Esophagus muscularis mucosa (tissue), 4 donors: ENCODE measurements at regions not wholly inside any gene's neighbourhood (a gene's known extent, or its start where the extent isn't known, plus 50 kb on each side); places are given as distances from the start of the nearest gene placed in this dataset.

Experiments used
- DNase-seq: peaks from one replicate; pipeline ENCODE4 v3.0.0-alpha.2; 2017; ENCODE audit errors: extremely low spot score
- H3K27ac ChIP-seq, 4 donors: fragments of 200-600 bp; sonication (generic); replicated peaks in 1 of 4; 1 replicate in 3 of 4; 2 replicates in 1 of 4; pipeline ENCODE4 v1.5.1; 2016 to 2019; ENCODE audit warnings: mild to moderate bottlenecking in 1 of 4
- H3K27me3 ChIP-seq, 4 donors: fragments of 200-600 bp; sonication (generic); one replicate each; pipeline versions ENCODE4 v1.5.1 to v1.6.0; 2016 to 2019
- H3K36me3 ChIP-seq, 4 donors: fragments of 200-600 bp; sonication (generic); one replicate each; pipeline ENCODE4 v1.5.1; 2016 to 2019
- H3K4me1 ChIP-seq, 4 donors: fragments of 200-600 bp; sonication (generic); one replicate each; pipeline ENCODE4 v1.5.1; 2016 to 2019
- H3K4me3 ChIP-seq, 4 donors: fragments of 200-600 bp; sonication (generic); 1 replicate in 2 of 4; 2 replicates in 2 of 4; pipeline ENCODE4 v1.5.1; 2016 to 2019; ENCODE audit warnings: mild to moderate bottlenecking in 4 of 4, moderate library complexity in 1 of 4
- H3K9me3 ChIP-seq, 4 donors: fragments of 200-600 bp; sonication (generic); 1 replicate in 3 of 4; 2 replicates in 1 of 4; pipeline ENCODE4 v1.5.1; 2016 to 2019
- EP300 ChIP-seq: sonication (generic); formaldehyde crosslinking; IDR thresholded peaks from one replicate; pipeline ENCODE4 v1.6.1; 2017; ENCODE audit warnings: antibody characterized with exemption
- POLR2A ChIP-seq: fragments of 450-650 bp; IDR thresholded peaks from one replicate; pipeline ENCODE4 v1.6.1; 2017; ENCODE audit warnings: antibody characterized with exemption, moderate library complexity, mild to moderate bottlenecking, low read depth
- POLR2AphosphoS5 ChIP-seq, 2 donors: sonication (generic); formaldehyde crosslinking; IDR thresholded peaks; one replicate each; pipeline ENCODE4 v1.6.1; 2017; ENCODE audit warnings: antibody characterized with exemption in 2 of 2
- WGBS: methylation state at CpG from one replicate; pipeline ENCODE4 v1.1.5; 2018; 5-methylcytosine and 5-hydroxymethylcytosine counted together
- intact Hi-C: fragments of 100-400 bp; cut with DNase I; formaldehyde crosslinking; loops from one replicate; pipeline ENCODE4 v1.15.1; 2023
- TF ChIP-seq, protein P1 (sequence below), 3 experiments: fragments of 200-600 bp in 2 of 3; fragments of 450-650 bp in 1 of 3; sonication (generic) in 2 of 3; IDR thresholded peaks; one replicate each; pipeline ENCODE4 v1.5.1; 2017 to 2019; ENCODE audit warnings: antibody characterized with exemption in 3 of 3, mild to moderate bottlenecking in 2 of 3, moderate library complexity in 1 of 3

DNA sequence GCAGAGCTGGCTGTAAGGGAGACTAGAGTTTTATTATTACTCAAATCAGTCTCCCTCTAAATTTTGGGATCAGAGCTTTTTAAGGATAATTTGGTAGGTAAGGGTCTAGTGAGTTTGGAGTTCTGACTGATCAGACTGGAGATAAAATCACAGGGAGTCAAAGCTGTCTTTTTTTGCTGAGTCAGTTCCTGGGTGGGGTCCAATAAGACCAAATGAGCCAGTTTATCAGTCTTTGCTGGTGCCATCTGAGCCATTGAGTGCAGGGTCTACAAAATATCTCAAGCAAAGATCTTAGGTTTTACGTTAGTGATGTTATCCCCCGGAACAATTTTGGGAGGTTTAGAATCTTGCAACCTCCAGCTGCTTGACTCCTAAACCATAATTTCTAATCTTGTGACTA is 935.1 kb upstream of the RAG2 start:
- no peaks in the 10 kb centered on the region for H3K9me3 ChIP-seq
- H3K36me3 ChIP-seq, result no peaks in the 10 kb centered on the region
- 89% methylated on average over 2 of the region's 2 CpGs for WGBS
- no peak overlapping the region for H3K4me3 ChIP-seq
- no peaks in the 10 kb centered on the region for H3K4me1 ChIP-seq
- H3K27ac ChIP-seq, result no peak overlapping the region
- H3K27me3 ChIP-seq, result no peaks in the 10 kb centered on the region
- DNase-seq, result no peak
- intact Hi-C loops, result no loop called here
- TF ChIP-seq POLR2AphosphoS5 (IDR thresholded peaks at IDR 0.05) (no peak), POLR2A (no peak), EP300 (no peak)
- TF ChIP-seq, protein P1, sequence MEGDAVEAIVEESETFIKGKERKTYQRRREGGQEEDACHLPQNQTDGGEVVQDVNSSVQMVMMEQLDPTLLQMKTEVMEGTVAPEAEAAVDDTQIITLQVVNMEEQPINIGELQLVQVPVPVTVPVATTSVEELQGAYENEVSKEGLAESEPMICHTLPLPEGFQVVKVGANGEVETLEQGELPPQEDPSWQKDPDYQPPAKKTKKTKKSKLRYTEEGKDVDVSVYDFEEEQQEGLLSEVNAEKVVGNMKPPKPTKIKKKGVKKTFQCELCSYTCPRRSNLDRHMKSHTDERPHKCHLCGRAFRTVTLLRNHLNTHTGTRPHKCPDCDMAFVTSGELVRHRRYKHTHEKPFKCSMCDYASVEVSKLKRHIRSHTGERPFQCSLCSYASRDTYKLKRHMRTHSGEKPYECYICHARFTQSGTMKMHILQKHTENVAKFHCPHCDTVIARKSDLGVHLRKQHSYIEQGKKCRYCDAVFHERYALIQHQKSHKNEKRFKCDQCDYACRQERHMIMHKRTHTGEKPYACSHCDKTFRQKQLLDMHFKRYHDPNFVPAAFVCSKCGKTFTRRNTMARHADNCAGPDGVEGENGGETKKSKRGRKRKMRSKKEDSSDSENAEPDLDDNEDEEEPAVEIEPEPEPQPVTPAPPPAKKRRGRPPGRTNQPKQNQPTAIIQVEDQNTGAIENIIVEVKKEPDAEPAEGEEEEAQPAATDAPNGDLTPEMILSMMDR (IDR thresholded peaks at IDR 0.05), result no peak

DNA sequence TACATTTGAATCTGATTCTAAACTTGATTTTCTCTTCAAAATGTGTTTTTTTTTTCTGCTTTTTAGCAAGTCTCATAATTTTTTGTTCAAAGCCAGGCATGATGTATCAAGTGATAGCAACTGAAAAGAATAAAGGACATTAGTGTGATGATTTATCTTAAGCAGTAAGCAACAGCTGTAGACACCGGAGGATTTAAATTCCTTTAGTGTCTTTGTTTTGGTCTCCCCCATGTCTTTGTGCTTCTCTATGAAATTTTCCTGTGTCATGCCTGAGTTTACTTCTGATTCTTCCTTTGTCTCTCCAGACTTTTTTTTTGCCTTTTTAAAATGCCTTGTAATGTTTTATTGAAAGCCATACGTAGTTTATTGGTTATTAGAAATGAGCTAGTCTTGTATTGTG is 934.2 kb upstream of the RAG2 start:
- intact Hi-C loops, result no loop called here
- no peaks in the 10 kb centered on the region for H3K4me1 ChIP-seq
- TF ChIP-seq POLR2A (no peak), POLR2AphosphoS5 (IDR thresholded peaks at IDR 0.05) (no peak), EP300 (no peak)
- TF ChIP-seq, protein P1 (IDR thresholded peaks at IDR 0.05), result no peak
- H3K27ac ChIP-seq, result no peak overlapping the region
- H3K36me3 ChIP-seq, result no peaks in the 10 kb centered on the region
- DNase-seq, result no peak
- whole genome bisulfite sequencing, result 39% methylated on average over 2 of the region's 2 CpGs
- no peaks in the 10 kb centered on the region for H3K27me3 ChIP-seq
- no peaks in the 10 kb centered on the region for H3K9me3 ChIP-seq
- no peak overlapping the region for H3K4me3 ChIP-seq

DNA sequence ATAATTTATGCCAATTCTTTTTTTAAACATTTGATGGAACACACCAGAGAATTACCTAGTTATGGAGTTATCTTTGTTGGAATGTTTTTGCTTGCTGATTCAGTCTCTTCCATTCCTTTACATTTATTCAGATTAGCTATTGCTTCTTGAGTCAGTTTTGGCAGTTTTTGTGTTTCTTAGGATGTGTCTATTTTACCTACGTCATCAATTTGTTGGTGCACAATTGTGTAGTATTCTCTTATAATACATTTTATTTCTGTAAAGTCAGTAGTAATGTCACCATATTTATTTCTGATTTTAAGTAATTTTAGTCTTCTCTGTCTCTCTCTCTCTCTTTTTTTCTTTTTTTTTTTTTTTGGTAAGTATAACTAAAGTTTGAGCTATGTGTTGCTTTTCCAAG is 929.5 kb upstream of the RAG2 start:
- 96% methylated on average over 1 of the region's 1 CpG for WGBS

DNA sequence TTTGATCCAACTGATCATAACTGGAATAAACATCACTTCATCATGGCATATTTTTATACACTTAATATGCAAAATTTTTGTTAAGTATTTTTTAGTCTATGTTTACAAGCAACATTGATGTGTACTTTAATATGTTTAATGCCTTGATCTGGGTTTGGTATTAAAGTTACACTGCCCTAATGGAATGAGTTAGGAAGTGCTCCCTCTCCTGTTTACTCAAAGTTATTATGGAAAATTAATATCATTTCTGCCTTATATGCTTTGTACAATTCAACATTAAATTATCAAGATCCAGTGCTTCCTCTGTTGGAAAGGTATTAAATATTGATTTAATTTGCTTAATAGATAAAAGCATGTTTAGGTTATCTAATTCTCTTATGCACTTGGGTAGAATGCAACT is 927.3 kb upstream of the RAG2 start:
- intact Hi-C loops, result no loop called here
- Histone ChIP-seq H3K36me3 (no peaks in the 10 kb centered on the region), H3K27ac (no peak overlapping the region), H3K27me3 (no peaks in the 10 kb centered on the region), H3K4me1 (no peaks in the 10 kb centered on the region), H3K4me3 (no peak overlapping the region), H3K9me3 (no peaks in the 10 kb centered on the region)
- TF ChIP-seq, protein P1 (IDR thresholded peaks at IDR 0.05), result no peak
- DNase-seq, result no peak

More for the DNA sequence above, 929.5 kb upstream of the RAG2 start:
- no peak for TF ChIP-seq POLR2A
- no peak for TF ChIP-seq EP300
- TF ChIP-seq, protein P1 (IDR thresholded peaks at IDR 0.05), result no peak
- H3K4me3 ChIP-seq, result no peak overlapping the region
- no peak for DNase-seq
- H3K27me3 ChIP-seq, result no peaks in the 10 kb centered on the region
- H3K9me3 ChIP-seq, result no peaks in the 10 kb centered on the region
- H3K36me3 ChIP-seq, result no peaks in the 10 kb centered on the region
- intact Hi-C loops, result no loop called here
- H3K27ac ChIP-seq, result no peak overlapping the region
- no peaks in the 10 kb centered on the region for H3K4me1 ChIP-seq

DNA sequence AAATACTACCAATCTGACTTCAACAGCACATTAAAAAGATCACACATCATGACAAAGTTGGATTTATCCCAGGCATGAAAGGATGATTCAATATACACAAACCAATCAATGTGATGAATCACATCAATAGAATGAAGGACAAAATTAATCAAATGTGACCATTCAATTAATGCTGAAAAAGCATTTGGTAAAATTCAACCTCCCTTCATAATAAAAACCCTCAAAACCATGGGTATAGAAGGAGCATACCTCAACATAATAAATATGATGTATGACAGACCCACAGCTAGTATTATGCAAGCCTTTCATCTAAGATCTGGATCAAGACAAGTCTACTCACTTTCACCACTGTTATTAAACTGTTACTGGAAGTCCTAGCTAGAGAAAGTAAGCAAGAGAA is 921.7 kb upstream of the RAG2 start:
- Histone ChIP-seq H3K4me1 (no peaks in the 10 kb centered on the region), H3K27ac (no peak overlapping the region), H3K36me3 (no peaks in the 10 kb centered on the region), H3K4me3 (no peak overlapping the region), H3K9me3 (peaks cover 0 to 8% (median 0%) of the 10 kb centered on the region in 4 donors), H3K27me3 (no peaks in the 10 kb centered on the region)
- intact Hi-C loops, result no loop called here
- DNase-seq, result no peak
- TF ChIP-seq POLR2A (no peak), POLR2AphosphoS5 (IDR thresholded peaks at IDR 0.05) (no peak), EP300 (no peak)
- TF ChIP-seq, protein P1 (IDR thresholded peaks at IDR 0.05), result no peak
